BLaER1 (cell line): ENCODE measurements at regions not wholly inside any gene's neighbourhood (a gene's known extent, or its start where the extent isn't known, plus 50 kb on each side); places are given as distances from the start of the nearest gene placed in this dataset.
"Not testable (repeated sequence)": the region's sequence is repeated elsewhere in the genome, so short reads cannot be mapped to it uniquely, and the experiment has no call there.

Experiments
- H3K27ac ChIP-seq: shearing (Covaris generic); formaldehyde crosslinking; 2 replicates; pipeline ENCODE4 v1.8.1; 2022
- H3K27me3 ChIP-seq: shearing (Covaris generic); formaldehyde crosslinking; 2 replicates; pipeline ENCODE4 v1.8.1; 2022
- H3K36me3 ChIP-seq: shearing (Covaris generic); formaldehyde crosslinking; 2 replicates; pipeline ENCODE4 v1.8.1; 2022
- H3K4me1 ChIP-seq: shearing (Covaris generic); formaldehyde crosslinking; 2 replicates; pipeline ENCODE4 v1.8.1; 2022
- H3K4me2 ChIP-seq: shearing (Covaris generic); formaldehyde crosslinking; 2 replicates; pipeline ENCODE4 v1.8.1; 2022
- H3K4me3 ChIP-seq: shearing (Covaris generic); formaldehyde crosslinking; 2 replicates; pipeline ENCODE4 v1.8.1; 2022
- H3K9ac ChIP-seq: shearing (Covaris generic); formaldehyde crosslinking; 2 replicates; pipeline ENCODE4 v1.8.1; 2022
- H3K9me3 ChIP-seq: shearing (Covaris generic); formaldehyde crosslinking; 2 replicates; pipeline ENCODE4 v1.8.1; 2022
- H4K20me1 ChIP-seq: shearing (Covaris generic); formaldehyde crosslinking; 2 replicates; pipeline ENCODE4 v1.8.1; 2022
- Cebpa-rat ChIP-seq: shearing (Covaris generic); IDR thresholded peaks from 2 replicates; pipeline ENCODE4 v1.8.1; 2022

GRCh38 chr17:45601013-45601412, 110.5 kb upstream of the PLEKHM1 start:
- not testable (repeated sequence) for H3K9ac ChIP-seq, H3K9me3 ChIP-seq, H3K4me3 ChIP-seq, H3K27ac ChIP-seq, H3K4me1 ChIP-seq, H3K36me3 ChIP-seq, H3K27me3 ChIP-seq, H4K20me1 ChIP-seq, H3K4me2 ChIP-seq

DNA sequence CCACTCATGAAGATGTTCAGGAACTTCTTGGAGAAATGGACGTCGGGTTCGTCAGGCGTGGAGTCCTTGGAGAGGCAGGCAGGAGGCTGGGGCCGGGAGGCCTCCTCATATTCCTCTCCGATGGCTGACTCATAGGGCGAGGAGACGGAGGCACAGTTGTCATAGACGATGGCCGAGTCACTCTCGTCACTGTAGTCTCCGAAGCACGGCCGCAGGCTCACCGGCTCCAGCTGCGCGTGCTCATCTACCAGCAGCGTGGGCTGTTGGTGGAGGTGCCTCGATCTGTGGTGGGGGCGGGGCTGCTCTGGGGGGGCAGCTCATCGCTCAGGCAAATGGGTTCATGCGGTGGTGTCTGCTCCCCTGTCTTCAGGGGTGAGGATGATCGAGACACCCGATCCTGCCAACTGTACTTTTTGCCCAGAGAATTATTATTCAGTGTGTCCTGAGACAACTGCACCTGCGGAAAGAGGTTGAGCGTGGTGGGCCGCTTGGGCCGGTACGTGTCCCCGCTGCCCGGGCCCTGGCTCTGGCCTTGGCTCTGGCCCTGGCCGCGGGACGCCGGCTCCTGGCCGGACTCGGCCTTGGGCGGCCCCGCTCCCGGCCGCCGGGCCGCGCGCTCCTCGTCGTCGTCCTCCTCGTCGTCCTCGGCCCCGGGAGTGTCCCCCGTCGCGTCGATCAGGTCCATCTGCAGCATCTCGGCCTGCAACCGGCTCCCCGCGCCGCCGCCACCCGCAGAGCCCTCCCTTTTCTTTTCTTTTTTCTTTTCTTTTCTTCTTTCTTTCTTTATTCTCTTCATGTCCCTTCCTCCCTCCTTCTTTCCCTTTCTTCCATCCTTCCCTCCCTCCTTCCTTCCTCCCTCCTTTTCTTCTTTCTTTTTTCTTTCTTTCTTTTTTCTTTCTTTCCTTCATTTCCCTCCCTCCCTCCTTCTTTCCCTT, 111.4 kb upstream of the PLEKHM1 start:
- not testable (repeated sequence) for H3K27ac ChIP-seq, H4K20me1 ChIP-seq, H3K27me3 ChIP-seq, H3K4me2 ChIP-seq, H3K9me3 ChIP-seq, H3K4me3 ChIP-seq, H3K36me3 ChIP-seq, H3K9ac ChIP-seq, H3K4me1 ChIP-seq

- not testable (repeated sequence) for H3K9ac ChIP-seq, H3K4me3 ChIP-seq, H3K4me1 ChIP-seq, H3K36me3 ChIP-seq, H3K27ac ChIP-seq, H3K9me3 ChIP-seq, H3K4me2 ChIP-seq, H4K20me1 ChIP-seq, H3K27me3 ChIP-seq
These were observed 115.2 kb upstream of the PLEKHM1 start for GRCh38 chr17:45605751-45606150.

DNA sequence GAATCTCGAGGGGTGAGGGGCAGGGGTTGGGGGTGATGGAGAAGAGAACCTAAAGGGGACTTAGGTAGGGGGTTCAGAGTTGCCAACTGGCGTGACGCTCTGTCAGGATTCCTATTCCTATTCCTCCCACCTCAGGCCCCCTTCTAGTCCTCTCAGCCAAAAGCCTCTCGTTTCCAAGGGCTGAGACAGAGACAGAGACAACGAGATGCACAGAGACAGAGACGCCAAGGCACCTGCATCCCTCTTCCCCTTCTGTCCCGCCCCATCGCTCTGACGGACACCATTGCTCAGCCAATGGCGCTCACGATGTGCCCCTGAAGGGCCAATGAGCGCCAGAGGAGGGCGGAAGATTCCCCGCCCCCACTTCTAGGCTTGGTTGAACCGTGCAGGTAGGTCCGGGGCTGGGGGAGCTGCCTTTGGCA, 129.5 kb upstream of the PLEKHM1 start:
- H3K9me3 ChIP-seq, H3K4me1 ChIP-seq, H3K27me3 ChIP-seq, H4K20me1 ChIP-seq, H3K27ac ChIP-seq, H3K9ac ChIP-seq, H3K36me3 ChIP-seq: not testable (repeated sequence)
- Histone ChIP-seq H3K4me3 (peak overlapping the region; percentile 70), H3K4me2 (0 out of 2 replicates have a peak overlapping the region, but pooled peaks have one; percentile 24)

DNA sequence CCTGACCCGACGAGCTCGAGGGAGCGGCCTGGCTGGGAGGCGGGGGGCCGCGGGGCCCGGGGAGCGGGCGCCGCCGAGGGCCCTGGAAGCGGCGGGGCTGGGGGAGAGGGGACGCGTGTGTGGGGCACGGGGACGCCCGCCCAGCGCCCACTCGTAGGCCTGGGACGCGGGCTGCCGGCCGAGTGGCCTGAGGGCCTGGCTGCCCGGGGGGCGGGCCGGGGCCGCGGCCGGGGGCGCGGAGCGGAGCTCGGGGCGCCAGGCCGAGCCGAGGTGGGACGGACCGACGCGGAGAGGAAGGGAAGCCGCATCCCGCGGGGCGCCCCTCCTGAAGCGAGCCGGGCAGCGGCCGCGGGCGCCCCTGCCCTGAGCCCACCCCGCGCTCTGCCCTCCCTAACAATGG, 129.9 kb upstream of the PLEKHM1 start:
- not testable (repeated sequence) for H3K4me1 ChIP-seq, H3K36me3 ChIP-seq, H4K20me1 ChIP-seq, H3K9me3 ChIP-seq, H3K27ac ChIP-seq, H3K27me3 ChIP-seq, H3K4me2 ChIP-seq
- H3K4me3 ChIP-seq = peak overlapping the region; percentile 70
- H3K9ac ChIP-seq = peak overlapping the region; percentile 73; the same call in 1 of the 2 replicates

GRCh38 chr17:45621087-45621486, 130.6 kb upstream of the PLEKHM1 start:
- H4K20me1 ChIP-seq, H3K27me3 ChIP-seq, H3K9me3 ChIP-seq, H3K27ac ChIP-seq, H3K4me3 ChIP-seq, H3K9ac ChIP-seq, H3K4me1 ChIP-seq: not testable (repeated sequence)
- peak overlapping the region; percentile 53 for H3K4me2 ChIP-seq
- peaks cover 11% of the 10 kb centered on the region for H3K36me3 ChIP-seq

DNA sequence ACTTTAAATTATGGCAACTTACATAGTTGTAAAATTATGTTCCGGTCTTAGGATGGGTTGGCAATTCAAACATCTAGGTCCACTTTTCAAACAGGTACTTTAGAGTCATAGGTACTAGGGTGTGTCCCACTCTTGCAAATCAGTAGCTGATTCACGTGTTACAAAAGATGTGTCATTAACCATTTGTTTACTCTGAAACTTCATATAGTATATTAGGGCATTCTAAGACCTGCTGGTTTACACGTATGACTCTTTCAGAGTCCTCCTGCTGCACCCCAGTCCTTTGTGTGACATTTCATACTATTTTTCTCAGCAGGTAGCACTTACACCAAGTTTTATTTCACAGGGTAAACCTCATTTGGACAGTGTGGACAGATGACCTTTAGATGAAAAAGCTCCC, 131.8 kb upstream of the PLEKHM1 start:
- H3K4me3 ChIP-seq, H3K9me3 ChIP-seq, H3K27me3 ChIP-seq, H3K27ac ChIP-seq, H3K9ac ChIP-seq, H3K4me2 ChIP-seq, H3K4me1 ChIP-seq, H4K20me1 ChIP-seq: not testable (repeated sequence)
- peaks cover 23% of the 10 kb centered on the region for H3K36me3 ChIP-seq

DNA sequence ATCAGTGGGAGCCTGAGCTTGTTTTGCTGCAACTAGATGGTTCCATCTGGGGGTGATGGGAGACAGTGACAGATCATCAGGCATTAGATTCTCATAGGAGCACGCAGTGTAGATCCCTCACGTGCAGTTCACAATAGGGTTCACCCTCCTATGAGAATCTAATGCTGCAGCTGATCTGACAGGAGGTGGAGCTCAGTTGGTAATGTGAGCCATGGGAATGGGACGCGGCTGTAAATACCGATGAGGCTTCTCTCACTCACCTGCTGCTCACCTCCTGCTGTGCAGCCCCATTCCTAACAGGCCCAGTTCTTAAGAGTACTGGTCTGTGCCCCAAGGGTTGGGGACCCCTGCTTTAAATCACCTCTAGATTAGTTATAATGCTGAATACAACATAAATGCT, 137.5 kb upstream of the PLEKHM1 start:
- Histone ChIP-seq H3K36me3 (peaks cover 79% of the 10 kb centered on the region), H3K27ac (no peak overlapping the region), H3K27me3 (no peaks in the 10 kb centered on the region), H4K20me1 (peaks cover 34% of the 10 kb centered on the region), H3K9ac (no peak overlapping the region), H3K4me3 (no peak overlapping the region), H3K4me1 (no peaks in the 10 kb centered on the region), H3K9me3 (no peaks in the 10 kb centered on the region), H3K4me2 (no peak overlapping the region)
- TF ChIP-seq Cebpa-rat = no peak

DNA sequence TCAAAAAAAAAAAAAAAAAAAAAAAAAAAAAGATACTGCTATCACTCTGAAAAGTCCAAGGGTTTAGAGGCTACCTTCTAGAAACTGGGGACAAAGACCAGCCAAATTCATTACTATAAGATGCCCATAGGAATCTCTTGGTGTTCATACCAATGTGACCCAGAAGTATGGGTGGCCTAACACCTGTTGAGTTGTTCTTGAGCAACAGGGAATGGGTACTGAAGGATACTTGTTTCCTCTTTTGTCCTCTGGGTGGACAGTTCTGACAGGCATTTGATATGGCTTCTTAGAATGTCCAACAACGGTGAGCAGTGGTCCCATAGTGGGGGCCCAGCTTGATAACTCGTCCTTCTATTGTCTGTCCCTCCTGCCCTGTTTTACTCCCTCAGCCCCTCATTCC, 141.4 kb upstream of the PLEKHM1 start:
- TF ChIP-seq Cebpa-rat = no peak
- peaks cover 98% of the 10 kb centered on the region for H3K36me3 ChIP-seq

DNA sequence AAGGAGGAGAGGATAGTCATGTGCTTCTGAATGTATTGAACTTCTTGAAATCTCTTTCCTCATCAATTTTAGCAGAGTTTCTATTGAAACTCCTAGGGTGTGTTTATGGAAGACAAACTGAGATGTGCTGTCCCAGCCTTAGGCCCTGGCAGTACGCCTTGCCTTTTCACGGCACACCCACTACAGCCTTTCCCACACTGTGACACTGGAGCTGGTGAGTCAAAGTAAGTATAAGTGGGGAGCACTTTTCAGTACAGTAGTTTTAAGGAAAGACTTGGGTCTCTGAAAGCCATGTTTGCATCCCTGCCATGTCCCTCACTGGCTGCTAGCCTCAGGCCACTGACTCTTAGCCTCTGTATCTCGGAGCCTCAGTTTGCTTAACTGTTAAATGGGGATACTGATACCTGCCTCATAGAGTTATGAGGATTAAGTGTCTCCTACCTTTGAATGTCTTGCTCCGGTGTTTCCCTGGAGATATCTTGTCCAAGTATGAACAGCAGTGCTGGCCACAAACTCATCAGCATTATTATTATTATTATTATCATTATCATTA, 144.7 kb upstream of the CRHR1 start:
- no peak overlapping the region for H3K4me2 ChIP-seq
- H3K27ac ChIP-seq = no peak overlapping the region
- no peak for TF ChIP-seq Cebpa-rat

More for the DNA sequence above, 141.4 kb upstream of the PLEKHM1 start:
- no peaks in the 10 kb centered on the region for H3K27me3 ChIP-seq
- H3K4me2 ChIP-seq = no peak overlapping the region
- no peak overlapping the region for H3K27ac ChIP-seq
- no peaks in the 10 kb centered on the region for H3K4me1 ChIP-seq
- H3K9me3 ChIP-seq = no peaks in the 10 kb centered on the region
- H3K4me3 ChIP-seq = no peak overlapping the region
- H4K20me1 ChIP-seq = peaks cover 69% of the 10 kb centered on the region
- H3K9ac ChIP-seq = no peak overlapping the region

More for the DNA sequence above, 144.7 kb upstream of the CRHR1 start:
- Histone ChIP-seq H3K4me3 (no peak overlapping the region), H3K4me1 (peaks cover 20% of the 10 kb centered on the region), H4K20me1 (peaks cover 53% of the 10 kb centered on the region), H3K9ac (no peak overlapping the region), H3K27me3 (no peaks in the 10 kb centered on the region), H3K36me3 (peaks cover 44% of the 10 kb centered on the region), H3K9me3 (no peaks in the 10 kb centered on the region)
